Tibial artery (tissue), 4 donors: ENCODE measurements at regions not wholly inside any gene's neighbourhood (a gene's known extent, or its start where the extent isn't known, plus 50 kb on each side); places are given as distances from the start of the nearest gene placed in this dataset.

Source experiments
- DNase-seq, 2 donors: peaks; one replicate each; pipeline ENCODE4 v3.0.0-alpha.2; 2019
- H3K27ac ChIP-seq, 2 donors: fragments of 200-600 bp; sonication (generic) in 1 of 2; 1 replicate in 1 of 2; 2 replicates in 1 of 2; pipeline ENCODE4 v1.5.1; 2018 to 2019; ENCODE audit warnings: mild to moderate bottlenecking in 1 of 2
- H3K27me3 ChIP-seq, 2 donors: fragments of 200-600 bp; sonication (generic) in 1 of 2; one replicate each; pipeline versions ENCODE4 v1.5.1 to v1.6.0; 2016 to 2019
- H3K36me3 ChIP-seq, 3 donors: fragments of 200-600 bp; sonication (generic) in 2 of 3; one replicate each; pipeline ENCODE4 v1.5.1; 2016 to 2019; ENCODE audit warnings: mild to moderate bottlenecking in 2 of 3
- H3K4me1 ChIP-seq, 4 donors: fragments of 200-600 bp; sonication (generic) in 2 of 4; 1 replicate in 3 of 4; 2 replicates in 1 of 4; pipeline ENCODE4 v1.5.1; 2016 to 2019
- H3K4me3 ChIP-seq, 2 donors: fragments of 200-600 bp; sonication (generic) in 1 of 2; 1 replicate in 1 of 2; 2 replicates in 1 of 2; pipeline ENCODE4 v1.5.1; 2018 to 2019; ENCODE audit warnings: mild to moderate bottlenecking in 2 of 2
- H3K9me3 ChIP-seq, 3 donors: fragments of 200-600 bp; sonication (generic) in 1 of 3; one replicate each; pipeline ENCODE4 v1.5.1; 2016 to 2019
- intact Hi-C: fragments of 100-400 bp; cut with DNase I; formaldehyde crosslinking; loops from one replicate; pipeline ENCODE4 v1.15.0; 2023; ENCODE audit warnings: low total_unique reads
- TF ChIP-seq, protein P1 (sequence below), 2 experiments: fragments of 200-600 bp in 1 of 2; fragments of 450-650 bp in 1 of 2; IDR thresholded peaks; one replicate each; pipeline ENCODE4 v1.5.1; 2017 to 2019; ENCODE audit warnings: antibody characterized with exemption in 2 of 2, mild to moderate bottlenecking in 1 of 2, moderate library complexity in 1 of 2

- TF ChIP-seq, protein P1, sequence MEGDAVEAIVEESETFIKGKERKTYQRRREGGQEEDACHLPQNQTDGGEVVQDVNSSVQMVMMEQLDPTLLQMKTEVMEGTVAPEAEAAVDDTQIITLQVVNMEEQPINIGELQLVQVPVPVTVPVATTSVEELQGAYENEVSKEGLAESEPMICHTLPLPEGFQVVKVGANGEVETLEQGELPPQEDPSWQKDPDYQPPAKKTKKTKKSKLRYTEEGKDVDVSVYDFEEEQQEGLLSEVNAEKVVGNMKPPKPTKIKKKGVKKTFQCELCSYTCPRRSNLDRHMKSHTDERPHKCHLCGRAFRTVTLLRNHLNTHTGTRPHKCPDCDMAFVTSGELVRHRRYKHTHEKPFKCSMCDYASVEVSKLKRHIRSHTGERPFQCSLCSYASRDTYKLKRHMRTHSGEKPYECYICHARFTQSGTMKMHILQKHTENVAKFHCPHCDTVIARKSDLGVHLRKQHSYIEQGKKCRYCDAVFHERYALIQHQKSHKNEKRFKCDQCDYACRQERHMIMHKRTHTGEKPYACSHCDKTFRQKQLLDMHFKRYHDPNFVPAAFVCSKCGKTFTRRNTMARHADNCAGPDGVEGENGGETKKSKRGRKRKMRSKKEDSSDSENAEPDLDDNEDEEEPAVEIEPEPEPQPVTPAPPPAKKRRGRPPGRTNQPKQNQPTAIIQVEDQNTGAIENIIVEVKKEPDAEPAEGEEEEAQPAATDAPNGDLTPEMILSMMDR (IDR thresholded peaks at IDR 0.05), result no peak
- Histone ChIP-seq H3K36me3 (no peaks in the 10 kb centered on the region), H3K27me3 (no peaks in the 10 kb centered on the region), H3K4me1 (no peaks in the 10 kb centered on the region), H3K4me3 (no peak overlapping the region), H3K27ac (no peak overlapping the region), H3K9me3 (peaks cover 0 to 11% (median 0%) of the 10 kb centered on the region in 3 donors)
- DNase-seq, result no peak
- intact Hi-C loops, result no loop called here
Observed at GRCh38 chr14:44297437-44297836, 209.6 kb downstream of the FSCB start.

- TF ChIP-seq, protein P1 (IDR thresholded peaks at IDR 0.05), result no peak
- intact Hi-C loops, result no loop called here
- no peaks in the 10 kb centered on the region for H3K9me3 ChIP-seq
- DNase-seq, result no peak
- no peak overlapping the region for H3K27ac ChIP-seq
- no peaks in the 10 kb centered on the region for H3K27me3 ChIP-seq
- no peaks in the 10 kb centered on the region for H3K36me3 ChIP-seq
- H3K4me3 ChIP-seq, result no peak overlapping the region
- no peaks in the 10 kb centered on the region for H3K4me1 ChIP-seq
Observed at GRCh38 chr14:44291366-44291915, 215.6 kb downstream of the FSCB start.

DNA sequence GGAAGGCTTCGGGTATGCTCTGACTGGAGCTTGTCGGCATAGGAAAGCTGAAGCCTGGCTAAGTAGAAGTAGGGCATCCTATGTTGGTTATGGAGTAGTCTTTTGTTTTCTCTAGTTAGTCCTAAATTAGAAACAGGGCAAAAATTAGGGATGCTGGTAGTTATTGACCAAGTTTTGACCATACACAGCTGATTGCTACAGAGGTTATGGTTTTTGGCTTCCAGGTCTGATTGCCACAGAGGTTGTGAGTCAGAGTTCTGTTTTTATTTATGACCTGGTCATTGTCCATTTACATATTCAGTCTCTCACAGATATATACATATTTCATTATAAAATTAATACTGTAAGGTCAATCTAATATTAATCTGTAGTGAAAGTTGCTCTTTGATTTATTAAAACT is 219.2 kb downstream of the FSCB start:
- Histone ChIP-seq H3K27me3 (no peaks in the 10 kb centered on the region), H3K4me3 (no peak overlapping the region), H3K27ac (no peak overlapping the region), H3K9me3 (no peaks in the 10 kb centered on the region), H3K36me3 (no peaks in the 10 kb centered on the region), H3K4me1 (no peaks in the 10 kb centered on the region)
- DNase-seq, result no peak
- intact Hi-C loops, result no loop called here
- TF ChIP-seq, protein P1 (IDR thresholded peaks at IDR 0.05), result no peak

DNA sequence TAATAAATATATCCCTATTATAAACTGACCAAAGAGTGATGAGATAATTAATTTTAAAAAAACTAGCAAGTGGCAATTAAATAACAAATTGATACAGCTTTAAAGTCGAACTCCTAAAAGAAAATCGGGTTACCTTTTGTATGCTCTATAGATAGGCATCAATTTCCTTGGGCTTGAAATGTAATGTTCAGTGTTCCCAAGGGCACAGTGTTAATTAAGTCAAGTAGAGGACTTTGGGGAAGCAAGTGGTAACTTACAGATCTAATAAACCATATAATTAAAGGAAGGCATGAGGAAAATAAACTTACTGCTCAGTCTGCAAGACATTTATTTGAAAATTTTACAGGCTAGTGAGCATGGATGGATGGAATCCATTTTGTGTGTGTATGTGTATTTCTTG is 220.9 kb downstream of the FSCB start:
- Histone ChIP-seq H3K4me1 (no peaks in the 10 kb centered on the region), H3K4me3 (no peak overlapping the region), H3K27ac (no peak overlapping the region), H3K9me3 (no peaks in the 10 kb centered on the region), H3K27me3 (no peaks in the 10 kb centered on the region), H3K36me3 (no peaks in the 10 kb centered on the region)
- DNase-seq, result no peak
- TF ChIP-seq, protein P1 (IDR thresholded peaks at IDR 0.05), result no peak
- intact Hi-C loops, result no loop called here

DNA sequence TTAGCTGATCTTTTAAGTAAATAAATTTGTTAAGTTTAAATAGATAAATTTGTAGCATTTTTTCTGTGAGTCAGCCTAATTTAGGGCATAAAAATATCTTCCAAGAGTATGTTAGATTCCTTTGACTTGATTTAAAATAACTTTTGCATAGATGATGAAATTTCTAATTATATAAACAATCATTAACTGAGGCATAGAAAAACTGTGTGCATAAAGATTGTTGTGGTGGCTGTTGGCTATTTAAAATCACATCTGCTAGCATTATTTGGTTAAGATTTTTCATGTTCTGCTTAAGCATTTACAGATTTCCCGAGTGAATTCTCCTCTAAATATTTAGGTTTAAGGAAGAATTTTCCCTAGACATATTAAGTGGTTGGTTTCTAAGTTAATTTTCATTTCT is 223.2 kb downstream of the FSCB start:
- H3K4me1 ChIP-seq, result no peaks in the 10 kb centered on the region
- H3K9me3 ChIP-seq, result no peaks in the 10 kb centered on the region
- DNase-seq, result no peak
- TF ChIP-seq, protein P1 (IDR thresholded peaks at IDR 0.05), result no peak
- intact Hi-C loops, result no loop called here
- no peak overlapping the region for H3K4me3 ChIP-seq
- H3K27me3 ChIP-seq, result no peaks in the 10 kb centered on the region
- H3K36me3 ChIP-seq, result no peaks in the 10 kb centered on the region
- no peak overlapping the region for H3K27ac ChIP-seq

GRCh38 chr14:44279357-44279756 is 227.7 kb downstream of the FSCB start:
- no peaks in the 10 kb centered on the region for H3K9me3 ChIP-seq
- TF ChIP-seq, protein P1 (IDR thresholded peaks at IDR 0.05), result no peak

More at GRCh38 chr14:44279357-44279756, 227.7 kb downstream of the FSCB start:
- intact Hi-C loops, result no loop called here
- DNase-seq, result no peak
- Histone ChIP-seq H3K4me1 (no peaks in the 10 kb centered on the region), H3K27ac (no peak overlapping the region), H3K36me3 (no peaks in the 10 kb centered on the region), H3K4me3 (no peak overlapping the region), H3K27me3 (no peaks in the 10 kb centered on the region)
